Renal cortical epithelial cell (primary cell): ENCODE measurements at regions not wholly inside any gene's neighbourhood (a gene's known extent, or its start where the extent isn't known, plus 50 kb on each side); places are given as distances from the start of the nearest gene placed in this dataset.

Experiments
- DNase-seq: peaks from one replicate; pipeline ENCODE4 v3.0.0-alpha.2; 2011; ENCODE audit warnings: low read depth

DNA sequence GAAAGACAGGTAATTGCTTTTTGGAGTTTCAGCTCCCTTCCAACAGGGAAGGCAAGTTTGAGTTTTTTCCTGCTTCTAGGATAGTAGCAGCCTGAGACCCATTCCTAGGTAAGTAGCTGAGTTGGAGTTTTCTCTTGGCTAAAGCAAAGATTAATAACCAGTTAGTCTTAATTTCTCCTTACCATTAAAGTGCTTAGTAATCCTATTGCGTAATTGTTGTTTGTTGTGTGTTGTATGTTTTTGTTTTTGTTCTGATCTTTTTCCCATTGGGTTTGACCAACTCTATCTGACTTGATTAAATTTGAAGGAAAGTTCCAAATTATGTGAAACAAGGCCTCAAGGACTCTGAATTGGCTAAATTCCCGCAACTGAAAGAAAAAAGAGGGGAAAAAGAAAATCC, 83.5 kb downstream of the TBX22 start:
- no peak for DNase-seq

DNA sequence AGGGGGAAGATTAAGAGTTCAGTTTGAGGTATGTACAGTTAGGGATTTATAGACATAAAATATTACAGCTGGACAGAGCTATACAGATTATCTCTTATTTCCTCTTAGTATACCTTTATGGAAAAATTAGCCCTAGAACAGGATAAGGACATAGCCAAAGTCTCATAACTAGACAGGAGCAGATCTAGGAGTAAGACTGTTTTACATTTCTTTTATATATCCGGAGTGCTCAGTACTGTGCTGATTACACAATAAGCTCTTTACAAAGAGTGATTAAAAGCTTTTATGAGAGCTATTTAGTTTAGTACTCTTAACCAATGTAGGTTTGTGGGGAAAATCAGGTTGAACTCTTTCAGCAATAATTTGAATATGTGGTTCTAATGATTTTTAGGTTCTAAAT, 105.8 kb downstream of the TBX22 start:
- no peak for DNase-seq

DNA sequence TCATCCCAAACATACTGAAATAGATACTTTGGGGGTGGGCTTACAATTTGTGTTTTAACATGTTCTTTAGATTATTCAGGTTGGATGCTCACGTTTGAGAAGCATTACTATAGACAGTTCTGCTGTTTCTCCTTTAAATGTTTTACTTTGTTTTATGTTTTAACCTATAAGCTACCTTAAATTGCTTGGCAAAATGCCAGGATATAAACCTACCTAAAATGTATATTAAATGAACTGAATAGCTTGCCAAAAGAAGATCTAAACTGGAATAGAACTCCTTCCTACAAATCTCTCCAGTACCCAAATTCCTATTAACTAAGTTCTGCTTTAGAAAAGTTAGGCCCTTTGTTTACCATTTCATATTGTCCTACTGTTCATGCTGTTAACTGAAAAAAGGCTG, 124.4 kb downstream of the TBX22 start:
- DNase-seq: no peak

DNA sequence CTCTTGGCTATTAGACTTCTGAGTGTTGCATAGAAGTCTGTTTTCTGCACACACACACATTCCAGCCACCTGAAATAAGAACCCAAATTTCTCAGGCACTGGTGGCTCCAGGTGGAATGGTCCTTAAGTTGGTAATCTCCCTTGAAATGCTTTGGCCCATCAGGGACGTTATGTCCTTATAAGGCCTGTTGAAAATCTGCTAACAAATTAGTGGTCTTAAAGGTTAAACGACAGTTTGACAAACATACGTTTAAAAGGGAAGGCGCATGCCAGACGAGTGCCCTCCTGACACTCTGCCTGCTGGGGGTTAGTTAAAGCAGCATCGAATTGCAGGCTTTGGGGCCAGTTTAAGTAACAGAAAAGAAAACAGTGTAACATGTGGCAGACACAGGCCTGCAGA, 125.0 kb downstream of the TBX22 start:
- no peak for DNase-seq

DNA sequence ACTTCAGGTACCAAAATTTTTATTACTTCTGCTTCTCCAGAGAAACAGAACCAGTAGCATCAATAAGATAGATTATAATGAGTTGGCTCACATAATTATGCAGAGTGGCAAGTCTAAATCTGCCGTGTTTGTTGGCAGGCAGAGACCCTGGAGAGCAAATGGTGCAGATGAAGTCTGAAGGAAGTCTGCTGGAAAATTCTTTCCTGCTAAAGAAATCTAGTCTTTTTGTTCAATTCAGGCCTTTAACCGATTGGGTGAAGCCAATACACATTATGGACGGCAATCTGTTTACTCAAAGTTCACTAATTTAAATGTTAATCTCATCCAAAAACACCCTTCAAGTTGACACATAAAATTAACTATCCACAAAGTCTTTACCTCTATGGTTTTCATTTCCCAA, 156.0 kb downstream of the TBX22 start:
- no peak for DNase-seq

DNA sequence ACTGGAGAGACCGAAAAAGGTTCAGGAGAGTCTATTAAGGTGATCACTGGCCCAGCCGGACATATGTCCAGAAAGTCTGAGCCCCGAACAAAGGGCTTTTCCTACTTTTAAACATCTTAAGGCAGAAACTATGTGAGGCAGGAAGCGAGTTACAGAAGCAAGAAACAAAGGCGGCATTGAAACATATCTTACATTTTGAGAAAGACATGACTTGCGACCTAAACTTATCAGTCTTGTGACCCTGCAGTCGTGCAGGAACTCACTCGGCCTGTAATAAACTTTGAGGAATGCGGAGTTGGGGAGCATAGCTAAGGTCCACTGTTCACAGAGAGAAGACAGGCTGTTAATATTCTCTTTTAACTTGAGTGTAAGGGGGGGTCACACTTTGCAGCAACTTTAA, 158.7 kb downstream of the TBX22 start:
- DNase-seq: no peak

DNA sequence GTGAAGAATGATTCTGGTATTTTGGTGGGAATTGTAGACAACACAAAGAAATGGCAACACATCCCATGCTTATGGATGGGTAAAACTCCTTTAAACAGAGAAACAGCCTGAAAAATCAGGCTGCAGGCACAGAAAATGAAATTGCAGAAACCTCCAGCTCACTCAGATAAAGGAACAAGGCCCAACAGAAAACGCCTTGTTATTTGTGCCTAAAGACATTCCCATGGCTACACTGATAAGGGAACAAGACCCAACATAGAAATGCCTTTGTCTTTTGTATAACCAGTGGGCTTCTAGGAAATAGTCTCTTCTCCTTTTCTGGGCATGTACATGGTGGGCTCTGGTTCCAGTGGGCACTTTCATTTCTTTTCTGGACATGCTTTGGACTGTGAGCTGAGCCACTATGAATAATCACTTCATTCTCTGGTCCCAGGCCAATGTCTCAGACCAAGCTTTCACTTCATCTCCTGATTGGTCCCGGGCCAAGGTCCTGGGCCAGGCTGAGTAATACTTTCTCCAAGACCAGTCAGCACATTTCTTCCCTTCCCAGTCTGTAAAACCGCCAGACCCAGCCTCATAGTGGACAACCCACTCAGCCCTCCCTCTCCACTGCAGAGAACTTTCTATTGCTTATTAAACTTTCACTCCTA, 160.5 kb downstream of the TBX22 start:
- DNase-seq: no peak

DNA sequence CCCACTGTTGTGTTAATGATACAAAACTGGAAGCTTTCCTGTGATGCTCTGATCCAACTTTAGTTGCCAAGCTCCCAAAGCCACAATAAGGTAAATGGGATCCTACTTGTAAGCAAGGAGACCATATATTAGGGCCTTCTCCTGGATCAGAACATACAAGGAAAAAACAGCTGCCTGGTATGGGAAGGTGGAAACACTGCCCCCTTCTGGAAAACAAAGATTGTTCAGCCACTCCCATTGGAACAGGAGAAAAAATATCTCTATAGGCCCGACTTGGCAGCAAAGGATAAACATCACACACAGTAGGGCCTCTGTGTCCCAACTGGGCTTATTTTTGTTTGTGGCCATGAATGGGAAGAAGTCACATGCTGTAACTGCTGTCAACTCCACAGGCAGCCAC, 166.5 kb downstream of the TBX22 start:
- no peak for DNase-seq

- DNase-seq: no peak
Measured at GRCh38 chrX:80184854-80185253, 170.3 kb downstream of the TBX22 start.

DNA sequence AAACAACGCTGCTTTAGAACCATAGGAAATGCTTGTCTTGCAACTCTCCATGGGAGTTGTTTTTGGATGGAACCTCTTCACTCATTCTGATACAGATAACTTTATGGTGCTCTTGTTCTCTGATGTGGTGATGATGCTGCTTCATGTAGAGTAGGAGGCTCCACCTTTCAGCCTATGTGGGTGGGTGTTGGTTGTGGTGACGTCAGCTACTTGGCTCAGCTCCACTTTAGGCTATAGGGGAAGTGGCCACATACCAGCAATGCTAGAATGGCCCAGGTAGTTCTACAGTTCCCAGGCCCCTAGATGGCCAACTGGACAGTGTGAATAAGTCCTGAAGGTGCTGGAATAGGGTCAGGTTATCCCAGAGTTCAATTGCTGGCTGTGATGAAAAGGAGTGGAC, 192.1 kb downstream of the TBX22 start:
- no peak for DNase-seq

DNA sequence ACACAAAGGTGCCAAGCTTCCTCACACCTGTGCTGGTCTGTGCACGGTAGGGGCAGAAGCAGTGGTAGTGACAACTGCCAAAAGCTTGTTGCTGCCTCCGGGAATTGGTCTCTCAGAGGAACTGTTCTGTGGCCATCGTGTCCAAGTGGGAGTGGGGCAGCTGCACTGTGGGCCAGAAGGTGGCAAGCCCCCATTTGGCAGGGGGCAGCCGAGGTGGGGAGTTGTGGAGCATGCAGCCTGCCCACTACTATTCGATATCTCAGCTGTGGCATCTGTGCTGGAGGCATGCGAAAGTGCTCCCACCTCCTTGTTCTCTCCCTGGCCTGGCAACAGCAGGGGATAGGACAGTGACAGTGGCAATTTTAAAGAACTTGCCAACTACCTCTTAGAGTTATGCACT, 192.8 kb downstream of the TBX22 start:
- no peak for DNase-seq

GRCh38 chrX:80216086-80216485, 201.5 kb downstream of the TBX22 start:
- peak; percentile 76 for DNase-seq

DNA sequence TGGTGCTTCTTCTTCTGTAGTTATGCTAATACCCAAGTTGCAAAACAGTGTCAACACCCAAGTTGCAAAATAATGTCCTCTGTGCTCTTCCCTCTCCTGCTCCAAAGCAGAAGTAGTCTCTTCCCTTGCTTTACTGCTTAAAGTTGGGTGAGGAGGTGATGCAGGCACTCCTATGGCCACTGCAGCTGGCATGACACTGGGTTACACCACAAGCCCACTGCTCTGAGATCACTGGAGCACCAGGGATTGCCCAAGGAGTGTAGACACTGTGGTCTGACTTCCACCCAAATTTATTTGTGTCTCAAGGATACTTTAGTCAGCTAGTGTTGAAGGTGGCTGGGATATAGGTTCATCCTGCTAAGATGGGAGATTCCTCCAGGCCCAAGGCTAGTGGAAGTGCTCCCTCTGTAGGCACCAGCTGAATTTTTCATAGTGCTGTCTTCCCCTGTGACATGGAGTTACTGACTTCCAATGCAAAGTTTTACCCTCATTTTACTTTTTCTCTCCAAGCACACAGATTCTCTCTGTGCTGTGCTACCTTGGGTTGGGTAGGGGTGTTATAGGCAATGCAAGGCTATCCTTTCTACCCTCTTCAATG, 196.2 kb upstream of the TENT5D start:
- DNase-seq: no peak

DNA sequence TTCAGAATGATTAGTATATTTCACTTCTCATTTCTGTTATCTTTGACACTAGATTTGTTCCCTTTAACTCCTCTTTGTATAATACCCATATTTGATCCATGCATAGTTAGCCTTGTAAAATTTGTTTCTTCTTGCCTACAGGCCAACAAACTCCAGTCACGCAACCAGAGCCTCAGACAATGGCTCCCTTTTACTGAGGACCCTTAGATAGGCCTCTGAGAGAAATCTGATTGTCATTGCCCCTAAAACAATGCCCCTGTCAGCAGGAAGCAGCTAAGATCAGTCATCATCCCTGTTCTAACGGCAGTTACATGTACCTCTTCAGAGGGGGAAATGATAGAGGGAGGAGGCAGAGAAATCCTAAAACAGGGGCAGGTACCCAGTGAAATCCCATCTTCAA, 190.6 kb upstream of the TENT5D start:
- no peak for DNase-seq

- peak; percentile 4 for DNase-seq
Measured at GRCh38 chrX:80237072-80237471, 183.2 kb upstream of the TENT5D start.

GRCh38 chrX:80246271-80246670, 174.0 kb upstream of the TENT5D start:
- DNase-seq: peak; percentile 18

GRCh38 chrX:80266287-80266686, 154.0 kb upstream of the TENT5D start:
- DNase-seq: no peak

- peak; percentile 53 for DNase-seq
Measured at GRCh38 chrX:80266979-80267378, 153.3 kb upstream of the TENT5D start.

DNA sequence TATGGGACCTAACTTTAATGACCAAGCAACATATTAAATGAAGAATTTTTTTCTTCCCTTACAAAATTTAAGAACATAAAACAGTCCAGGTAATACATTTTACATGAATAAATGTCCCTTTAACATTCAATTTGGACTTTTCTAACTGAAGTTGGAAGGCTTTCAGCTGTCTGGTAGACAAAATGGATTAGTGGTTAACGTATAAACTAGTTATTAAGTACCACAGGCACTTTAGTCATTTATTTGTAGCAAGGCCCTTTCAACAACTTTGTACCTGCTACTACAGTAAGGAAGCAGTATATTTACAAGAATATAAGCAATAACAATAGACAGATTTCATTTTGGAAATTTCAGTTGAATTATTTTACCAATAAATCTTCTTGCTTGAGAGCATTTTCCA, 152.5 kb upstream of the TENT5D start:
- peak; percentile 45 for DNase-seq

GRCh38 chrX:80282535-80282934, 137.7 kb upstream of the TENT5D start:
- no peak for DNase-seq

- DNase-seq: peak; percentile 50
Measured at GRCh38 chrX:80285131-80285773, 135.0 kb upstream of the TENT5D start.

DNA sequence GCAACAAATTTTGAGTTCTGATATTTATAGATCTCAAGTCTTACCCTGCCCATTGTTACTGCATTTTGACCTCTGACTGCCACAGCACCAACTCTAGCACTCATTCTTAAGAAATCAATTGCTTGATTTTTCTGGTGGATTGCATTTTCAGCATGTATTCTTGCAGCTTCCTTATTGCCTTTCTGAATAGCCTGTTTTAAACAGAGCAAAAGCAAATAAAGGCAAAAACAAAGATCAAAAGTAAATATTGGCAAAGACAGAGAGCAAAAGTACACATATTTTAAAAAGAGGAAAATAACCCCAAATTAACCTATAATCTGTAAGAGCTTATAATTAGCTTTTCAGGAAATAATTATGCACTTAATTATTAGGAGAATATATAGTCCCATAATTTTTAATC, 129.4 kb upstream of the TENT5D start:
- DNase-seq: no peak

DNA sequence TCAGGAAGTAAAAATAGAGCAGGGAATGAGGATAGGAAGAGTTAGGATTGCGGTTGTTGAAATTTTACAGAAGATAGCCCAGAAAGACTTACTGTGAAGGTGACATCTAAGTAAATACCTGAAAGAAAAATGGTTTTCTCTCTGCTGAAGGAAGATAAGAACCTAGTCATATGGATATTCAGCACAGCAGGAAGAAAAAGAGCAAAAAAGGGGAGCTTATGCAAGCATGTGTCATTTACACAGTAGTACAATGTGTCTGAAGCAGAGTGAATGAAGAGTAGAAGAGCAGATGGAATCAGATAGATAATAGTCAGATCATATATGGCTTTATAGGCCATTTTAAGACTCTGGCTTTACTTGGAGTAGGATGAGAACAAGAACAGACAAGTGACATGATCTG, 126.9 kb upstream of the TENT5D start:
- no peak for DNase-seq

GRCh38 chrX:80306007-80306406, 114.2 kb upstream of the TENT5D start:
- DNase-seq: peak; percentile 2
